OCI-LY3 (cell line): ENCODE measurements at regions not wholly inside any gene's neighbourhood (a gene's known extent, or its start where the extent isn't known, plus 50 kb on each side); places are given as distances from the start of the nearest gene placed in this dataset.

Experiments used
- EZH2phosphoT487 ChIP-seq: fragments of 200-600 bp; shearing (Covaris generic); IDR thresholded peaks from 2 replicates; pipeline ENCODE4 v1.6.1; 2018; ENCODE audit warnings: antibody characterized with exemption, mixed run types, low read depth
- TF ChIP-seq, protein P1 (sequence below): fragments of 200-600, 300-600 bp; sonication (generic); IDR thresholded peaks from 2 replicates; pipeline ENCODE4 v1.5.1; 2014; ENCODE audit warnings: antibody characterized with exemption, low read length, low read depth

GRCh38 chr12:78666584-78666983 is 198.0 kb upstream of the SYT1 start:
- TF ChIP-seq, protein P1, sequence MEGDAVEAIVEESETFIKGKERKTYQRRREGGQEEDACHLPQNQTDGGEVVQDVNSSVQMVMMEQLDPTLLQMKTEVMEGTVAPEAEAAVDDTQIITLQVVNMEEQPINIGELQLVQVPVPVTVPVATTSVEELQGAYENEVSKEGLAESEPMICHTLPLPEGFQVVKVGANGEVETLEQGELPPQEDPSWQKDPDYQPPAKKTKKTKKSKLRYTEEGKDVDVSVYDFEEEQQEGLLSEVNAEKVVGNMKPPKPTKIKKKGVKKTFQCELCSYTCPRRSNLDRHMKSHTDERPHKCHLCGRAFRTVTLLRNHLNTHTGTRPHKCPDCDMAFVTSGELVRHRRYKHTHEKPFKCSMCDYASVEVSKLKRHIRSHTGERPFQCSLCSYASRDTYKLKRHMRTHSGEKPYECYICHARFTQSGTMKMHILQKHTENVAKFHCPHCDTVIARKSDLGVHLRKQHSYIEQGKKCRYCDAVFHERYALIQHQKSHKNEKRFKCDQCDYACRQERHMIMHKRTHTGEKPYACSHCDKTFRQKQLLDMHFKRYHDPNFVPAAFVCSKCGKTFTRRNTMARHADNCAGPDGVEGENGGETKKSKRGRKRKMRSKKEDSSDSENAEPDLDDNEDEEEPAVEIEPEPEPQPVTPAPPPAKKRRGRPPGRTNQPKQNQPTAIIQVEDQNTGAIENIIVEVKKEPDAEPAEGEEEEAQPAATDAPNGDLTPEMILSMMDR, result no peak
- no peak for TF ChIP-seq EZH2phosphoT487
